Germinal center (tissue), 1 donor: ENCODE measurements at regions not wholly inside any gene's neighbourhood (a gene's known extent, or its start where the extent isn't known, plus 50 kb on each side); places are given as distances from the start of the nearest gene placed in this dataset.
"Not testable (repeated sequence)": the region's sequence is repeated elsewhere in the genome, so short reads cannot be mapped to it uniquely, and the experiment has no call there.

Experiments used
- DNase-seq: peaks from one replicate; pipeline ENCODE4 v3.0.0; 2012; ENCODE audit warnings: mixed read lengths, low spot score

DNA sequence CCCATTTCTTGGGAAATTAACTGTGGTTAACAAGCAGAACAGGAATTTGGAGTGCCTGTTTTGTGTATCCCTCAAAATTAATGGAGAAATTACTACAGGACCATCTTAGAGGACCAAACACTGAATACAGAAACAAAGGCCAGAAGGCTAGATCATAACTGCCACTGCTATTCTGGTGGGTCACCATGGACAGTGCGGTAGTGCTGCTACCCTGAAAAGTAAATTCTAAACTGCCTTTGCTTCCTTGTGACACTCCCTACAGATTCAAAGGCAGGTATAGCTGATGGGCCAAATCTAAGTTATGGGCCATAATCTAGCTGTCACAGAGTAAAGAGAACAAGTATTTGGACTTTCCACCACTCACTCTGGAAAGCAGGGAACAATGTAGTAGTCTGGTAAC lies 575.8 kb upstream of the ADGRB3 start:
- no peak for DNase-seq

DNA sequence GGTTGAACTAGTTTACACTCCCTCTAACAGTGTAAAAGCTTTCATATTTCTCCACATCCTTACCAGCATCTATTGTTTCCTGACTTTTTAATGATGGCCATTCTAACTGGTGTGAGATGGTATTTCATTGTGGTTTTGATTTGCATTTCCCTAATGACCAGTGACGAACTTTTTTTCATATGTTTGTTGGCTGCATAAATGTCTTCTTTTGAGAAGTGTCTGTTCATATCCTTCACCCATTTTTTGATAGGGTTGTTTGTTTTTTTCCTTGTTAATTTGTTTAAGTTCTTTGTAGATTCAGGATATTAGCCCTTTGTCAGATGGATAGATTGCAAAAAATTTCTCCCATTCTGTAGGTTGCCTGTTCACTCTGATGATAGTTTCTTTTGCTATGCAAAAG lies 578.5 kb upstream of the ADGRB3 start:
- DNase-seq, result not testable (repeated sequence)

DNA sequence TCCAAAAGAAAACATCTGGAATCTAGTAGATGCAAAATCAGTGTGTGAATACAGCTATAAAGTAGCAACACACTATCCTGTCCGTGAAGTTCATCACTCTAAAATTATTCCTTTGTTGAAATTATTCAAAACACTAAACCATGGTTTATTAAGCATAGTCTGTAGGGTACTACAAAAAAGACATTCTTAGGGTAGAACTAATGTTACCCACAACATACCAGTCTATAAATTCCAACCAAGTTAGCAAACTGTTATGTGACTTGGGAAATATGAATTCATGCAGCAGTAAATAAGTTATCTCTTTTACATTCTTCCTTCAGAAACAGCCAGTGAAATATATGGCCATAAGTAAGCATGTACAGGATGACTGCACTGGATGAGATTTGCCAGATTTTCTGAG lies 580.3 kb upstream of the ADGRB3 start:
- no peak for DNase-seq

DNA sequence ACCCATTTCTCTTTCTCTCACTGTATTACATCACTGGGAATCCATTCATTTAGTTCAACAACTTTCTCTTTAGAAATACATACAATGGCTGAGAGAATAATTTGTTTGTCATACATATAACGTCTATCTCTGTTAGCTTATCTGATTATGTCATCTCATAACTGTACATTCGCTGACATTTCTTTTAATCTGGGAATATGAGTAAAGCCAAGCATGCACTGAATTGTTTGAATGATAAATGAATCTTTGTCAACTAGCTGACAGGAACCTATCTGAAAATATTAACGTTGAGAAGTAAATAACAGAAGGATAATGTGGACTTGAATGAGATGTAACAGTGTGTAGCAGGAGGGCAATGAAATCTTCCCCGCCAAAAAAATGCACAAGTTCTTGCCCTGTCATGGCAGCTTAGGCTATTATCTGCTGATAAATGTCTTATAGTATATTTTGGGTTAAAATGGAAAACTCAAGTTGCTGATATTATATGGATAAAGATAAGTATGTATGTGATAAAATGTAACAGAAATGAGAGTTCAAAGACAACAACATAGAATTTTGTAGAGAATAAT lies 581.2 kb upstream of the ADGRB3 start:
- no peak for DNase-seq

DNA sequence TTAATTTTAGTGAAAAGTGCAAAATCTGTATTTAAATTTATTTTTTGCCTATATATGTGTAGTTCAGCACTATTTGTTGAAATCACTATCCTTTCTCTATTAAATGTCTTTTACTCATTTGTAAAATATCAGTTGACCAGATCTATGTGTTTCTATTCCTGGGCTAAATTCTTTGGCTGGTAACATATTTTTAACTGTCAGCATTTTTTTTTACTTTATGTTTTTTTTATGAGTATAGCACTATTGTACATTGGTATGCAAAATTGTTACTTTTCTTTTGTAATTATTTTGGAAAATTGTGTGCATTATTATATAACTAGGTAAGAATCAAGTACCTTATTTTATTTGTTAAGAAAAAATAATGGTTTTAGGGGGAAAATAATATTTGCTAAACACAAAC lies 582.8 kb upstream of the ADGRB3 start:
- DNase-seq, result no peak

DNA sequence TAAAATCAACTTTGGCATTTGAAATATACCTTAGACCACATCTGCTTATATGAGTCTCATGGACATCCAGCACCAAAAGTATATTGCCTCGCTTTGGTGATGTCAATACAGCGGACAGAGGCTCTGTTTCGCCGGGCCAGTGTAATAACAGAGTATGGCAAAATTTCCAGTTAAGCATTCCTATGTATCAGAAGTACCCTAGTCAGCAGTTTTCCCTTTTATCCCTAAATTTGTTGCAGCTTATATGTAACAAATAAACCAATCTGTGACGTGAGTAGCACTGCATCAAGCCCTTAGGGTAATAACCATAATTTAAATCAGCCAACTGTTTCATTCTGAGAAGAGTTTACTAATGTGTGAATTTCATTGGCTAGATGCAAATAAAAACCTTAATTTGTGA lies 585.5 kb upstream of the ADGRB3 start:
- DNase-seq, result no peak

DNA sequence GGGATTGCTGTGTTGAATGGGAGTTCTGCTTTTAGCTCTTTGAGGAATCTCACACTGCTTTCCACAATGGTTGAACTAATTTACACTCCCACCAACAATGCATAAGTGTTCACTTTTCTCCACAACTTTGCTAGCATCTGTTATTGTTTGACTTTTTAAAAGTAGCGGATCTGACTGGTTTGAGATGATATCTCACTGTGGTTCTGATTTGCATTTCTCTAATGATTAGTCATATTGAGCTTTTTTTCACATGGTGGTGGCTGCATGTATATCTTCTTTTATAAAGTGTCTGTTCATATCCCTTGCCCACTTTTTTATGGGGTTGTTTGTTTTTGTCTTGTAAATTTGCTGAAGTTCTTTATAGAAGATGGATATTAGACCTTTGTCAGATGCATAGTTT lies 588.3 kb upstream of the ADGRB3 start:
- no peak for DNase-seq

DNA sequence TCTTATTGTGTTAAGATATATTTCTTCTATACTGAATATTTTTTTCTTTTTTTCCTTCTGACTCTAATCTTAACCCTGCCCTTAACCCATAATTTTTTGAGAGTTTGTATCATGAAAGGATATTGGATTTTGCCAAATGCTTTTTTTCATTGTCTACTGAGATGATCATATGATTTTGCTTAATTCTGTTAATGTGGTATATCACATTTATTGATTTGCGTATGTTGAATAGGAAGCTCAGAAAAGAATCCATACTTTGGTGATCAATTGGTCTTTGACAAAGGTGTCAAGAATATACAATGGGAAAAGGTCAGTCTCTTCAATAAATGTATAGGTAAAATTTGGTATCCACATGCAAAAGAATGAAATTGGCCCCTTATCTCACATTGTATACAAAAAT lies 588.8 kb upstream of the ADGRB3 start:
- DNase-seq, result no peak

DNA sequence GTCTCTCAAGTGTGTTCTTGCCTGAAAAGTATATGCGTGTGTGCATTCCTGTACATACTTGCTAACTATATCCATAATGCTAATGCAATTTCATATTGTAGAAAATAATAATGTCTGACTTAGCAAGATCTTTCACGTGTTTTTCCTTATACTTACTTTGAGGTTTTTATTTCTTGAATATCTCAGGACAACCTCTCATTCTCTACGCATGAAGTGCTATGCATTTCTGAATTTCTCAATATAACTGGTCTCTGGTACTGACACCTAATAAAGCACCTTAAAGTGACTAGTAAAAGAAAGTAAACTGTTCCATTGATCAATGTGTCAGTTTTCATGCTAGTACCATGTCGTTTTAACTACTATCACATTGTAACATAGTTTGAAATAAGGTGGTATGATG lies 589.9 kb upstream of the ADGRB3 start:
- DNase-seq, result no peak

DNA sequence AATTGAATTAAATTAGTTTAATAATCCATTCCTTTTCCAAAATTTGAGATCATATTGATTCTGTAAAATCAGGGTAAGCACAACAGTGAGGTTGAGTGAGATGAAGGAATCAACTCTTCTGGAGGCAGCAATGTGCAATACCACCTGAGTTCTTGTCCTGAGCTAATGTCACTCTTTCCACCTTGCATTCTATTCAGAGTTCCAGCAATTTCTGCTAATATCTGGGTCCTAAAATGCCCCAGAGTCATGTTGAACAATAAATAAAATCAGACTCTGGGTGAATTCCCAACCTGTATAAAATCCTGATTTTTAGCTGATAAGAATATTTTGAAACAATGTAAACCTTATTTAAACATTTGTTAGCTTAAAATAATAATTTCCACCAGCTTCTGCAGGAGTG lies 590.8 kb upstream of the ADGRB3 start:
- DNase-seq, result no peak

DNA sequence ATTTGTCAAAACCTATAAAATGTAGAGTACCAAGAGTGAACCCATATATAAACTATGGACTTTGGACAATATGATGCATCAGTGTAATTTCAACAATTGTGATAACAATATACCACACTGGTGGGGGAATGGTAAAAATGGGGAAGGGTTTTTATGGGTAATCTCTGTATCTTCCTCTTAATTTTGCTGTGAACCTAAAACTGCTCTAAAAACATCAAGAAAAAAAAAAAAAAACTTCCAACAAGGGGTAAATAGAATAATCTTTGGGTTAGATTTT lies 592.0 kb upstream of the ADGRB3 start:
- DNase-seq, result no peak

DNA sequence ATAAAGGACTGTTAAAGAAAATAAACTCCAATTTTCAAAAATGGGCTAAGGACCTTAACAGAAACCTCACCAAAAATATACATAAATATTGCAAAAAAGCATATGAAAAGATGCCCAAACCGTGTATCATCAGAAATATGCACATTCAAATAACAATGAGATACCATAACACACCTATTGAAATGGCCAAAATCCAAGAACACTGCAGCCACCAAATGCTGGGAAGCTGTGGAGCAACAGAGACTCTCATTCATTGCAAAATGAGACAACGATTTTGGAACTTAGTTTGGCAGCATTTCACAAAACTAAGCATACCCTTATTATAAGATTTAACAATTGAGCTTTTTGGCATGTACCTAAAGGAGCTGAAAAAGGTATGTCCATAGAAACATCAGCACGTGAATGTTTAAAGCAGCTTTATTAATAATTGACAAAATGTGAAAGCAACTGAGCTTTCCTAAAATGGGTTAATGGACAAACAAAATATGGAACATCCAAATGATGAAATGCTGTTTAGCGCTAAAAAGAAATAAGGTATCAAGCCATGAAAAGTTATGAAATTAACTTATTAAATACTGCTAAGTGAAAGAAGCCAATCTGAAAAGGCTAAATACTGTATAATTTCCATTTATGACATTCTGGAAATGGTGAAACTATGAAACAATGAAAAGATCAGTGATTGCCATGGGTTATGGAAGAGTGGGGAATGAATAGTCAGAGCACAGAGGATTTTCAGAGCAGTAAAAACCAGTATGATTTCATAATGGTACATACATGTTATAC lies 592.6 kb upstream of the ADGRB3 start:
- DNase-seq, result no peak

DNA sequence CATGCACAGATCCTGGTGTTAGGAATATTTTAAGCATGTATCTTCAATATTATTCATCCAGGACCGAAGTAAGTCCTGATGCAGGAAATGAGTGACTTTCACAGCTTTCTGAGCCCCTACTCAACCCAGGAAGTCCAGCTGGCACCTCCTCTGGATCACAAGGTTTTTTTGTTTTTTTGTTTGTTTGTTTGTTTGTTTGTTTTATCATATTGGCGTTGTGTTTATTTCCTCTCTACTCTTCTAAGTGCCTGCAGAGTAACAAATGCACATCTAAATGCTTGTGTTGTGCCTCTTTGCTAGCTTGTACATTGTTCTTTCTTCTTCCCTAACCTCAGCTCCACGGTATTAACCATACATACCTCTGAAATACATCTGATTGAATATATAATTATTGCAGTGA lies 594.3 kb upstream of the ADGRB3 start:
- no peak for DNase-seq

DNA sequence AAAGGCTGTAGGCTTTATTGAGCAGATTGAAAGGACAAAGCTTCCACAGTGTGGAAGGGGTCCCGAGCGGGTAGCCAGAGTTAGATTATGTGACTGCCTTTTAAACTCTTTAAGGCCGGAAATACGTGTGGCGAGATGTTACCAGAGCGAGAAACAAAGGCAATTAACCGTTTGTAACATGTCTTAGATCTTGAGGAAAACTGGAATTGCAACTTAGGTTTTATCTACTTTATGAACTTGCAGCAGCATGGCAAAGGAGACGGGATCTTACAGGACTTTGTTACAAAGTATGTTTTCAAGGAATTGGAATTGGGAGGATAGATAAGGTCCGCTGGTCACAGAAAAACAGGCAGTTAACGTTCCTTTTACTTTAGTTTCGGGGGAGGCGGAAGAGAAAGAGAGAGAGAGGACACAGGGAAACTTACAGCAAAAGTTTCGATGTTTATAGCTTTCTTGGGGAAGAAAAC lies 594.7 kb upstream of the ADGRB3 start:
- no peak for DNase-seq

DNA sequence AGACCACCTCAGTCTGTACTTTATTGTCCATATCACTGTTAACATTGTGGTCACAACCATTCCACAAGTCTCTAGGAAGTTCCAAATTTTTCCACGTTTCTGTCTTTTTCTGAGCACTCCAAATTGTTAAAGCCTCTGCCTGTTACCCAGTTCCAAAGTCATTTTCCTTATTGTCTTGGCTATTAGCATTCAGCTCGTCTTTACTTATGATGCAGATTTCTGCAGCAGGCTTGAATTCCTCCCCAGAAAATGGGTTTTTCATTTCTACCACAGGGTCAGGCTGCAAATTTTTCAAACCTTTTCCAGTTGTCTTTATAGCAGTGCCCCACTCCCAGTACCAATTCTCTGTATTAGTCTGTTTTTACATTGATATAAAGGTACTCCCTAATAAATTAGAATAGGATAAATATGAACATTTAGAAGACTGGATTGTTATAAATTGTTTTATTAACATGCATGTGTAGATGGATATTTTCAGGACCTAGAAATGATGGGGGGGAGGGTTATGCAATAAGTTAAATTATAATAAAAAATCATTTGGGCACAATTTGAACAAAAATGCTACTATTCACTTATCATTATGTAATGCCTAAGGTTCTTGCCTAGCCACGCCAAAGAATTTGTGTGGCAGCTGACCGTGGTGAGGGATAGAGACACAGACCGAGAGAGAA lies 595.3 kb upstream of the ADGRB3 start:
- DNase-seq, result no peak

DNA sequence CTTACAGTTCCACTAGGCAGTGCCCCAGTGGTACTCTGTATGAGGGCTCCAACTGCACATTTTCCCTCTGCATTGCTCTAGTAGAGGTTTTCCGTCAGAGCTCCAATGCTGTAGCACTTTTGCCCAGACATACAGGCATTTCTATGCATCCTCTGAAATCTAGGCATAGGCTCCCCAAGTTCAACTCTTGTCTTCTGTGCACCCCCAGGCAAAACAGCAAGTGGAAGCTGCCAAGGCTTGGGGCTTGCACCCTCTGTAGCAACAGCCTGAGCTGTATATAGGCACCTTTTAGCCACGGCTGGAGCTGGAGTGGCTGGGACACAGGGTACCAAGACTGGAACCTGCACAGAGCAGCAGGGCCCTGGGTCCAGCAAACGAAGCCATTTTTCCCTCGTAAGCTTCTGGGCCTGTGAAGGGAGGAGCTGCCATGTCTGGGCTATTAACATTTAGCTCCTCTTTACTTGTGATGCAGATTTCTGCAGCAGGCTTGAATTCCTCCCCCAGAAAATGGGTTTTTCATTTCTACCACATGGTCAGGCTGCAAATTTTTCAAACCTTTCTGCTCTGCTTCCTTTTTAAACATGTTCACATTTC lies 596.2 kb upstream of the ADGRB3 start:
- DNase-seq, result no peak

DNA sequence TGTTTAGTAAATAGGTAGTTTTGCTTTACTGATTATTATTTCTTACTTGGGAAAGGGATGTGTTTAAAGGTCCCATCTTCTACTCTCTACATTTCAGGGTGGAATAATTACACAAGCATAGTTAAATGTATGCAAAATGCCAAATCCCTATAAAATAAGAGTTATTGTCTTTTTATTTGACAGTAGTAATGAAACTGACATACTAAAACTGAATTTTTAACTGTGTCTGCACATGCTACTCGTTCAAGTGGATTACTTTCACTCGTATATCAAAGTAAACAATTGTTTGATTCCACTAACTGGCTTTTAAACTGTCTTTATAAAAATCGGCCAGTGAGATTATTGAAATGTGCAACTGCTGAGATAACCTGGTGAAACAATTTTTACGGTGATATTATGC lies 602.9 kb upstream of the ADGRB3 start:
- no peak for DNase-seq

DNA sequence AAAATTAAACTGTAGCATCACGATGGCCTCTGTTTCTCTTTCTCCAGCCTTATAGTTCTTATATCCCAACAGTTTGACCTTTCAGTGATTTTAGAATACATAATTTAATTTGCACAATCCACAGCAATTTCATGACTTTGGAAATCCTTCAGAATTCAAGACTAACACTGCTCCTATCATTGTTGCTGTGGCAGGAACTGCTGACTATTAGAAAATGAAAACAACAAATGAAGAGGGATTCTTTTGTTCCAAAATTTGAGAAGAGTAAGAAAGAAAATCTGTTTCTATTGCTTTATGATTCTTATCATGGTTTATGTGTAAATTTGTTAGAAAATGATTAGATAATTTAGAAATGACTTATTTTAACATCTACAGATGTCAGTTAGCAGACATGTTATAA lies 604.0 kb upstream of the ADGRB3 start:
- no peak for DNase-seq

DNA sequence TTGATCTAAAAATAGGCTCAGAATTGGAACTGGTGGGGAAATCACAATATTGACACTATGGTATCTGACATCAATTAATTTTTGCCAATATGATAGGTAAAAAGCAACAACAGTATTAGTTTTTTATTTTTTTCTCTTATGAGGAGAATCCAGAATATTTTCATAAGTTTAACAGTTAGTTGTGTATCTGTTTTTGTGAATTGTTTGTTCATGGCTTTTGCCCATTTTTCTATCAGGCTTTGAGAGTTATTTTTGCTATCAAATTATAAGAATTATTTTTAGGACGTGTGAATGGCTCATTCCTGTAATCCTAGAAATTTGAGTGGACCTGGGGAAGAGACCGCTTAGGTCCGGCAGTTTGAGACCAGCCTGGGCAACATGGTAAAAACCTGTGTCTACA lies 608.6 kb upstream of the ADGRB3 start:
- DNase-seq, result no peak

DNA sequence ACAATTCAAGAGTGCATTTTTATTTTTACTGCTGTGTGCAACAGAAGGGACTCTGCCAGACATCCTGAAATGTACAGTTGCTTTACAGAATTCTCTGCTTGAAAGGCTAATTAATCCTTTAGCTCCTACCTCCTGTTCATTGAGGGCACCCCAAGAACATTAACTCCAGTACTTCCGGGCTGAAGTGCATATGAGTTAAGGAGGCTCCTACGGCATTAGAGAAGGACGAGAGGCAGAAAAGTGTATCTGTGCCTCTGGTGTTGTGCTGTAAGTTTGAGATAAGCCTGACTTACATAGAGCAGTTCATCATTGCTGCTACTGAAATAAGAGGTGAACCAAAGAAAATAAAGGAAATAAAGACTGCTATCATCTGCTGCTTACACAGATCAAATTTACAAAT lies 609.3 kb upstream of the ADGRB3 start:
- no peak for DNase-seq

DNA sequence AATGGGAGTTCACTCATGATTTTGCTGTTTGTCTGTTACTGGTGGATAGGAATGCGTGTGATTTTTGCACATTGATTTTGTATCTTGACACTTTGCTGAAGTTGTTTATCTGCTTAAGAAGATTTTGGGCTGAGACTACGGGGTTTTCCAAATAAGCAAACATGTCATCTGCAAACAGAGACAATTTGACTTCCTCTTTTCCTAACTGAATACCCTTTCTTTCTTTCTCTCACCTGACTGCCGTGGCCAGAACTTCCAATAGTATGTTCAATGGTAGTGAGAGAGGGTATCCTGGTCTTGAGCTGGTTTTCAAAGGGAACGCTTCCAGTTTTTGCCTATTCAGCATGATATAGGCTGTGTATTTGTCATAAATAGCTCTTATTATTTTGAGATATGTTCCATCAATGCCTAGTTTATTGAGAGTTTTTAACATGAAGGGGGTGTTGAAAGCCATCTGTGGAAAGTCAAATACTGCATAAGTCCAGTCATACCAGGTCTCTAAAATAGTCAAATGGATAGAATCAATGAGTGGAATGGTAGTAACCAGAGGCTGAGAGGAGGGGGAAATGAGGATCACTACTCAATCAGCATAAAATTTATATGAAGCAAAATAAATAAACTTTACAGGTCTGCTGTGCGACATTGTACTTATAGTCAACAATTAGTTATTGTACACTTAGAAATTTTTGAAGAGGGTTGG lies 610.4 kb upstream of the ADGRB3 start:
- DNase-seq, result no peak

DNA sequence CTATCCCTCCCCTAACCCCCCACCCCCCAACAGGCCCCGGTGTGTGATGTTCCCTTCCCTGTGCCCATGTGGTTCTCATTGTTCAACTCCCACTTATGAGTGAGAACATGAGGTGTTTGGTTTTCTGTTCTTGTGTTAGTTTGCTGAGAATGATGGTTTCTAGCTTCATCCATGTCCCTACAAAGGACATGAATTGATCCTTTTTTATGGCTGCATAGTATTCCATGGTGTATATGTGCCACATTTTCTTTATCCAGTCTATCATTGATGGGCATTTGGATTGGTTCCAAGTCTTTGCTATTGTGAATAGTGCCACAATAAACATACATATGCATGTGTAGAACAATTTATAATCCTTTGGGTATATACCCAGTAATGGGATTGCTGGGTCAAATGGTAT lies 612.1 kb upstream of the ADGRB3 start:
- DNase-seq, result not testable (repeated sequence)
